Dermis microvascular lymphatic vessel endothelial cell (primary cell): ENCODE measurements at regions not wholly inside any gene's neighbourhood (a gene's known extent, or its start where the extent isn't known, plus 50 kb on each side); places are given as distances from the start of the nearest gene placed in this dataset.

ENCODE experiments used
- DNase-seq, 2 donors: peaks; one replicate each; pipeline versions ENCODE4 v3.0.0 to v3.0.0-alpha.2; 2010; ENCODE audit warnings: low read depth in 2 of 2

DNA sequence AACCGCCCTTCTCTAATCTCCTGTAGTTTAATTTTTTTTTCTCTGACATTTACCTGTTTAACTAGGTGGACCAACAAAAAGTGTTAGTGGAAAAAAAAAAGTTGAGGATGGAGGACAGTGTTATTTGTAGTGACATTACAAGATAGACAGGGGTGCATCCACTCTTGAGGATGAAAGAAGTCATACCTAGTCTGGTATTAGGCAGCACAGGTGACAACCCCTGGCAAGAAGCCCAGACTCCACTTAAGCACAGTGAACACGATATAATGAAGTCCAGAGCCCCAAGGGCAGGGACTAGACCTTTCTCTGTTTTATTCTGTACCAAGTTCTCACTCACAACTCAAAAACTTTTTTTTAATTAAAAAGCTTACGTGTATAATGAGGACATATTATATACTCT, 268.4 kb downstream of the GPR37 start:
- no peak for DNase-seq

DNA sequence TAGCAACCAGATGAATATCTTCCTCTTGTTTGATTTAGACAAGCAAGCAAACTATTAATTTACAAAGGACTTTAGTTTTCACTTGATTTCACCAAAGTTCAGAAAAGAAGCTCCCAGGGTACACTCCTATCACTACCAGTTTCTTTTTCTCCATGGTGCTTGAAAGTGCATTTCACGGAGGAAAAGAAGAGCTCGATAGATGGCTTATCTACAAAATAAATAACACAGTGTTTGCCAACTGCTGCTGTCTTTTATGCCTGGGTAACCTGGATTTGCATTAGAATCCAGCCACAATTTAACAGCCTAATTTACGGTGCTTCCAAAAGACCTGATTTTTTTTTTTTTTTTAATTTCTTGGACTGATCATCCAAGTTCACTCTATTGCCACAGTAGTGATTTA, 275.7 kb downstream of the GPR37 start:
- no peak for DNase-seq

DNA sequence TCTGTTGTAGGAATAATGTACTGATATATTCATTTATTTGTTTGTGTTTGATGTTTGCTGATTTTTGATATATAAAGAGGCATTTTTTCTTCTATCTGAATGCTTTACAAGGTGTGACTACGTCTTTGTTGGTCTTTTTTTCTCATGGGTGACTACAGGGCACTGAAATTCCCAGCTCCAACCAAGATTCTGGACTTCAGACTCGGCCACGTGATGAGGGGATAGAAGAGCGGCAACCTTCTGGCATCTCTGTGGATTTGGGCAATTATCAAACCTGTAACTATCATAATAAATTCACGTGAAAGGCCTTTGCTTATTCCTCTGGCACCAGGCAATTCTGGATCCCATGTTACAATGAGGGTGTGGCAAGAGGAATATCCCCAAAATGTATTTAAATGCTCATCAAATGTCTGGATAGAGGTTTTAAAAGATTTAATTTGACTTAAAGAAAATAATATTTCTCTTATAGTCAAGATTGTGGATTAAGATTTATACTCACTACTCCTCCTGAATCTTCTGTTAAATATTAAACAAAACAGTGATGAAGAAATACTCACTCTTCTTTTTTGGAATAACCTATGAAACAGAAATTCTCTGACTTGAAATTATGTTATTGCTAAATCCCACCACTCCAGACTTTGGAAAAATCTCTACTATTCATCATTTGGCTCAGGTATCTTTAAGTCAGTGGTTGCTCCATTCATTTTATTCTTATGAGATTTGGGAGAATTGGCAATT, 276.3 kb downstream of the GPR37 start:
- no peak for DNase-seq

DNA sequence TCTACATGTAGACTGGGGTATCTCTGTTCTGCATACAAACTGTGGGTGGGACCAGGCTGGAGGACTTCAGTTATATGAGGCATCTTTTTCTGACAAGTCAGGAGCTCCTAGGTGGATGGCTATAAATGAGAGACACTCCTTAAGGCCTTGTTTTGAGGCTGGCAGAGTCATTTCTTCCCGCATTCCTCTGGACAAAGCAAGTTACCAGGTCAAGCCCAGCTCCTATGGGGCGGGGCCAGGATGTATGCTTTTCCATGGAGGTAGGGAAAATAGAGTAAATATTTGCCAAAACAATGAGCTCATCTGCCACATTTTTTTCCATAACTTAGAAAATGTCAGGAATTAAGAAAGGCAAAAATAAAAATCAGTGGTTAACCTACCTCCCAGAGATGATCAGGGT, 283.4 kb downstream of the GPR37 start:
- DNase-seq, result no peak

DNA sequence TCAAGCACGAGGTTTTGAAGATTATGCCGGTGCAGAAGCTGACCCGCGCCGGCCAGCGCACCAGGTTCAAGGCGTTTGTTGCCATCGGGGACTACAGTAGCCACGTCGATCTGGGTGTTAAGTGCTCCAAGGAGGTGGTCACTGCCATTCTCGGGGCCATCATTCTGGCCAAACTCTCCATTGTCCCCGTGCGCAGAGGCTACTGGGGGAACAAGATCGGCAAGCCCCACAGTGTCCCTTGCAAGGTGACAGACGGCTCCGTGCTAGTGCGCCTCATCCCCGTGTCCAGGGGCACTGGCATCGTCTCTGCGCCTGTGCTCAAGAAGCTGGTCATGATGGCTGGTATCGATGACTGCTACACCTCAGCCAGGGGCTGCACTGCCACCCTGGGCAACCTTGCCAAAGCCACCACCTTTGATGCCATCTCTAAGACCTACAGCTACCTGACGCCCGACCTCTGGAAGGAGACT, 284.7 kb downstream of the GPR37 start:
- no peak for DNase-seq

DNA sequence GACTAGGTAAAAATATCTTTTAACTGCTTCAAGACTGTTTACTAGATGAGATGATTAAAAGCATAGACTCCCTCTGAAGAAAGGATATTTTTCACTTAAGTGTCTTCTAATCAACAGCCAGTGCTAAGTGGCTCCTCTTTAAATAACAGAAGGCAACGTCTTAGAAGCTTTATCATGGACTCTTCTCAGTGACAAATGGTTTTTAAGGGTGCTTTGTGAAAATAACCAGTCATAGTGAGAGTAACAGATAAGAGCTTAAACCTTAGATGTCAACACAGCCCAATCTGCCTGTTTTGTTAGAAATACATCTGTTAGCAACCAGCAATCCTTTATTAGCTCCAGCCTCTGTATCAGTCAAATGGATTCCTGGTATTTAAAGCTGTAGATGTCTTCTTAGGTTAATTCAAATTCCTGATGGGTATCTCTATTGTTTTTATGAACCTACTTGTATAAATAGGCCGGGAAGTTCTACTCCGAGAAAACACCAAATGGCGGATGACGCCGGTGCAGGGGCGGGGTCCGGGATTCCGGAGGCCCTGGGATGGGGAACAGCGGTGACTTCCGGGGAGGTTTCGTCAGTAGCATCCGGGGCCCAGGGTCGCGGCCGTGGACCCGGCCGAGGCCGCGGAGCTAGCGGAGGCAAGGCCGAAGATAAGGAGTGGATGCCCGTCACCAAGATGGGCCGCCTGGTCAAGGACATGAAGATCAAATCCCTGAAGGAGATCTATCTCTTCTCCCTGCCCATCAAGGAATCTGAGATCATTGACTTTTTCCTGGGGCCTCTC, 285.4 kb downstream of the GPR37 start:
- no peak for DNase-seq

DNA sequence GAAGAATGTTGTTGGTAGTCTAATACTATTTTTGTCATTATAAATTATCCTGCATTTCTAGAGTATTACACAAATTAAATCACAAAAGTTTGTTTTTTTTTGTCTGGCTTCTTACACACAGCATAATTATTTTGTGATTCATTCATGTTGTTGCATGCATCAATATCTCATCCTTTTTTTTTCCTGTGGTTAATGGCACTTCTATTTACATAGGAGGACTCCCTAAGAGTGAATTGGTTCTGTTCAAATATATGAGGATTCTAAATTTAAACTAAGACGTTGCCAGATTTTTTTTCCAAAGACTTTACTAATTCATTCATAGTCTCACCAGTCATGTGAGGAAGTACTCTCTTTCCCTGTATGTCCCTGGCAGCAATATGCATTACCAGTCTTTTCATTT, 303.3 kb downstream of the GPR37 start:
- no peak for DNase-seq

DNA sequence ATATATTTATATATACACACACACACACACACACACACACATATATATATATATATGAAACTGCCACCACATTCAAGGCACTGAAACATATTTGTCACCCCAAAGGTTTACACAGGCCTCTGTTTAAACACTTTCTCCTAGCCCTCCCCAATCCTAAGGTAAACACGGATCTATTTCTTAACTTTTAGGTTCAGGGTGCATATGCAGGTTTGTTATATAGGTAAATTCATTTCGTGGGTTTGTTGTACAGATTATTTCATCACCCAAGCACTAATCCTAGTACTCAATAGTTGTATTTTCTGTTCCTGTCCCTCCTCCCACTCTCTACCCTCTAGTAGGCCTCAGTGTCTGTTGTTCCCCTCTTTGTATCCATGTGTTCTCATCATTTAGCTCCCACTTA, 305.0 kb downstream of the GPR37 start:
- no peak for DNase-seq

DNA sequence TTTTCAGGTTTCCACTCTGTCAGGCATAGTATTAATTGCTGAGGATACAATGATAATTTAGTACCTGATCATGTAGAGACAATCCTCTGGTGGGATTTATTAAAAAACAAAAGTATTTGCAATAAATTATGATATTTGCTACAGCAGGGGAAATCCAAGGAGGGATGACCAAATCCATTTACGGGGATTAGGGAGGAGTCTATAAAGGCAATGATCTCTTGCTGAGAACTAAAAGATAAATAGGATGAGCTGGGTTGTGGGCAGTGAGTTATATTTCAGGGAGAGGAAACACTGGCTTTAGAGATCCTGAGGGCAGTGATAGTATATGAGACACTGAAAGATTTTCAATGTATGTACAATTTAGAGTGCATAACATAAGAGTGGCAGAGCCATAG, 305.5 kb downstream of the GPR37 start:
- DNase-seq, result no peak

DNA sequence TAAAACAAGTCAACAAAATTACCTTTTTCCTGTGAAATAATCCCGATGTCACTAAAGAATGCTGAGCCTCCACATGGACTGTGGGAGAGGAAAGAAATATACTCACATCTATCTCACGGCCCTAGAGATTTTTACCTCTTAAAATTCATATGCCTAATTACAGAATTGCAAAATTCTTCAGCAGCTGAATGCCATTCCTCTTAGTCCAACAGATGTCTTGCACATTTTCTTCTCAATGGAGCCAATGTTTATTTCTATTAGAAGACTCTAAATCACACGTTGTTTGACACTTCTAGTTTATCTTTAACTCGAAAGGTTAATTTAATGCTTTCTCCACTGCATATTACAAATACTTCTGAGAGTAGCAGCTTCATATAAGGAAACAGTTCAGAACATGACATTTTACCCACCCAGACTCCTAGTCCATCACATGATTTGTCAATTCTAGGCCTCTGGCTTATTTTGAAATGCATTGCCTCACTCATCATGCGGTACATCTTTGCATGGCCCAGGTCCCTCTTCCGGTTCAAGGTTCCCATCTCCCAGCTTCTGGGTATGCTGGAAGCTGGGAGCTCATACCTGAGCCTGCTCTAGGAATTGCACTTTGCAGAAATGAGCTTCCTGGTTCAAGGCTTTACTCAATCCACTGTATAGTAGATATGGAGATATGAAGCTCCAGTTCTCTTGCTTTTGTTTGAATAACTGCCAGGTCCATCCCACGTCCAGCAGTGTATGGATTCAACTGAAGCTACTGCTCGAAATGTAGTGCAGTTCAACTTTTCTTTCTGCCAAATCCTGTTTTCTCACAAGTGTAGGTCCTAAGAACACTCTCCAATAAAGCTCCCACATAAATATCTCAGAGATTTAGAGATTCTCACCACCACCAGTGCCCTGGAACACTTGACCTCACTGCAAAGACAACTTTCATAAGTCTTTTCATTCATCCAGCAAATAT, 306.2 kb downstream of the GPR37 start:
- DNase-seq, result no peak

DNA sequence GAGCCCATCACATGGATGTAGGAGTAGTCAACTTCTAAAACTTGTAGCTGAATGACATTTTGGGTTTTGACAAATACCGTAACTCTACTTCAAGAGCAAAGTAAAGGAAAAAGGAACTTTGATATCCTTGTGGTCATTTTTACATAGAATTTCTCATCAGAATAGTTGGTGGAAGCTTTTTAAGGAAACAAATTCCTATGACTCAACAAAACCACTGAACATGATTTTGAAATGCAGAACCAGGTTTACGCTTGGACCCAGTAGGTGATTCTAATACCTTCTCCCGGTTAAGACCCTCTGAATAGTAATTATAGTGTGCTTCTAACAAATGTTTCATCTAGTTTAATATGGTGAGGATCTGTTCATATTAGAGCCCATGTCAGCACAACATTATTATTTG, 307.8 kb downstream of the GPR37 start:
- DNase-seq, result no peak

DNA sequence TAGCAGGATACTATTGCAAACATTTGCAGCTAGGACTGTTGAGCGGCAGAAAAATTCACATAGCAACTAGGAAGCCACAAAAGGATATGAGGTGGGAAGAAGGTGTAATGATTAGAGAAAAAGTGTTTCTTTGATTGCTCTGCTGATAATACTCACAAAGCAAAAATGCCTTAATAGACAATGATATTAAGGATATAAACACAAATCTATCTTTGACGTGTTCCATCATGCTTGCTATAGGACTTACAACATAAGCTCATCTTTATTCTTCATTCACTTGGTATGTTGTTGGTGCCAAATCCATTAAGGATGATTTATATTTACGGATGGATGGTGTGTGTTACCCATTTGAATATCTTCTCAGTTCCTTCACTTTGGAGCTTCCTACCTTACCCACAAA, 309.3 kb downstream of the GPR37 start:
- DNase-seq, result no peak

DNA sequence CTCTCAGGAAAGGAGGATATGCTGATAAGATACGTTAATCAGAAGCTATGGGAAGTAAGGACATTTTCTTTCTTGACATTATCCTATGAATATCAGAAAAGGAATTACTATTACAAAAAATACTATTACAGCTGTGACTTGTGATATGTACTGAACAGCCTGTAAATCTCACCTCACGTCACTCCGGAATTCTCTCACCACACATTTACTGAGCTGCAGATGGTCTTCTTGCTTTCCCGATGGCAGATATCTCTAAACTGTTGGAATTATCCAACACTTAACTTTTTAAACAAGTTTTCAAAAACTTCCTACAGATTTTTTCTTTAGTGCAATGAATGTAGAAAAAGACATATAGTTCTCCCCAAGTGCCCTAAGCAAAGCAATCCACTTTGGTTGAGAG, 313.4 kb downstream of the GPR37 start:
- no peak for DNase-seq

DNA sequence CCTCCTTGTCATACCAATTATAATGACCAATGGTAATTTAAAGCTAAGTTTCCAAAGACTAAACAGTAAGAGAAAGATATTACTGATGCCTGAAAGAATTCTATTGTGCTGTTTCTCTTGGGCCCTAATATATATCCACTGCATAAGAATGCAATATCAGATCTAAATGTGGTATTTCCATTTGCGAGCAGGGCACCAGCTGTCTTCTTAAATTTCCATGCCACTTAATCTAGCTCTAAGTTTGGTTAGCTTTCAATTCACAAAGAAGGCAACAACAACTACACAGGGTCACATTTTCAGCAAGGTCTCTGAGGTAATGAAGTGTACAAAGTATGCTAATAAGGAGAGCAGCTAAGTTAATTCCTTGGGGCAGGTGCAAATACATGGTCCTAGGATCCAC, 315.7 kb downstream of the GPR37 start:
- no peak for DNase-seq

DNA sequence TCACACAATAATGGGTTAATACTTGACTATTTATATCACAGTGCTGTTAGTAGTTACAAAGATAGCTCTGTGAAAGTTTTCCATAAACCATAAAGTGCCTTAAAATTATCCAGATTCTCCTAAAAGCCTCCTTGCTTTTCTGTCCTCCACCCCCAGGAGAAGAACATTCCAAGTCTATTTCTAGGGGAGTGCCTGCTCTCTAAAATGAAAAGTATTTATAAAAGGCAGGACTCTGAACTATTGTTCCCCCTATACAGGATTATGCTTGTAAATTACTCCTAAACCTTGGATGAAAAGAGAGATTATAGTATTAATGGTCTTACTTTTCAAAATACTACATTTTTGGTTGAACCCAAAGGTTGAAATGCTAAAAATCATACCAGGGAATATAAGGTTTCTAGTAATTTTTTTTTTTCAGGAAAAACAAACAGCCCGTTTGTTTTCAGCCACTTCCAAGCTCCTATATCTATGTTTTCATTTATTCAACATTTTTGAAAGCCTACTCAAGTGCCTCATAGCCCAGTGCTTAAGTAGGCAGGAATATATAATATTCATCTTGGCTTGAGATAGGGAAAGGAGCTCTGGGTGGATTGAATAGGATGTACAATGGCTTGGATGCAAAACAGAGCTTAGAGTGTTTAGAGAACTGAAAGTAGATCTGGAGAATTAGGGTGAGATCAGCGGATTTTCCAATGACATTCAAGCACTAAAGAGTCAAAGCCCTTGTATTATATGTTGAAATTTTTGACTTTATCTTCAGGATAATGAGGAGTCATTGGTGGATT, 320.7 kb downstream of the GPR37 start:
- no peak for DNase-seq

DNA sequence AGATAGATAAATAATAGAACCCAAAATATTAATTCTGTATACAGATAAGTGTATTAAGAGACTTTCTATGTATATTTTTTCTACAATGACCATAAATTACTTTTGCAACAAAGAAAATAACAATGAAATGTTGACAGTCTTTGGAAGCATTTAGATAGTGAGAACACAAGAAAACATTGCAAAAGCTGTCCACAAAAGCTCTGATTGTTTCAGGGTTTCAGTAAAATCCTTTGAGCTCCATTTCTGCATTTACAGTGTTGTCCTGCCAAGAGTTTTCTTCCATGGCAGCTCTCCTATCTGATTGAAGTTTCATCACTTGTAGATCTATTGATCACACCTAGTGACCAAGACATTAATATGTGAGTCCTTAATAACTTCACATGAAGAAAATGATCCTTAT, 321.8 kb downstream of the GPR37 start:
- DNase-seq, result no peak

DNA sequence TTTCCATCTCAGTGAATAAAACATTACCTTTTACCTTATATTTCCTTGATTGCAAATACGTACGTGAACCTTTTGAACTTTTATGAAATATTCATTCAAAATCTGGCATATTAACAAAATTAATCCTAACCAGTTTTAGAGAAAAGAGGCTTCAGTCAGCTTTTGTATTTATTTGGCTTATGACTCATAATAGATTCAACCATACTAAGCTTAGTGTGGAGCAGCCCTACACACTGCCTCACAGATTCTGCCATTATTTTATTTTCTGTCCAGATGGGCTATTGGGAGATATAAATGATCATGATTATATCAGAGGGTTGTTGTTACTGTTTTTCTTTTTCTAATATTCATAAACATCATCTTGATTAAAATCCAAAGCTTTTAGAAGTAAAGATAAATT, 325.5 kb downstream of the GPR37 start:
- no peak for DNase-seq

DNA sequence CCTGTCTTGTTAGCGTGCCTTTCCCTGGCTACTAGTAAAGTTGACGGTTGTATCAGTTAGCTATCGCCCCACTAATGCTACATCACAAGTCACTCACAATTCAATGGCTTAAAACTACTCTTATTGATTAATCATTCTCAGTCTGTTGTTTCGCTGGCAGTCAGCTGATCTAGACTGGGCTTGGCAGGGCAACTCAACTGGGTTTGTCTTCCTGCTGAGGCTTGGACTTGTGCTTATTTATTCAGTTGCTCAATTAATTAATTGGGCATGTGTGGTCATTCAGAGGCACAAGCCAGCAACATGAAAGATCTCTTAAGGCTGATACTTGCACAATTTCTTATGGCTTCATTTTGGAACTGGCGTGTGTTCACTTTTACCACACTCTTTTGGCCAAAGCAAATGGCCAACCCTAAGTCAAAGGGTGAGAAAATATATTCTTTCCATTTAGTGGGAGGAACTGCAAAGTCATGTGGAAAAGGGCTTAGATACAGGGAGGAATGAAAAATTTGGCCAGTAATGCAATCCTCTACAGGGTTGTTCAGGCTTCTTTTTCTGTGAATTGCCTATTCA, 333.5 kb downstream of the GPR37 start:
- no peak for DNase-seq

DNA sequence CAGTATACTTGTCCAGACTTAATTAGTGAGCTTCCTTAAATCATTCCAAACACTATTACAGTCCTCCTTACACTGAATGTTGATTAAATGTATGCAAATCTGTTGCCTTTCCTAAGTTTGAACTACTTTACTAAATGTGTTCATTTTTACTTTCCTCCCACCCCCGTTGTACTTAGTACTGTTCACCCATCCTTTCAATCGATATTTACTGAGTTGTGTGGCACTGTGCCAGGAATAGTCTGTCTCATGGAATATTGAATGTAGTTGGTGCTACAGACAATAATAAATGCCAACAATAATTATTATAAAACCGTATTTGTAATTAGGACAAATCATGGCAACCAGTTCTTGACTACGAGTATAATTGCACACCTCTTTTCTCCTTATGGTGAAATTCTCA, 335.7 kb downstream of the GPR37 start:
- no peak for DNase-seq

DNA sequence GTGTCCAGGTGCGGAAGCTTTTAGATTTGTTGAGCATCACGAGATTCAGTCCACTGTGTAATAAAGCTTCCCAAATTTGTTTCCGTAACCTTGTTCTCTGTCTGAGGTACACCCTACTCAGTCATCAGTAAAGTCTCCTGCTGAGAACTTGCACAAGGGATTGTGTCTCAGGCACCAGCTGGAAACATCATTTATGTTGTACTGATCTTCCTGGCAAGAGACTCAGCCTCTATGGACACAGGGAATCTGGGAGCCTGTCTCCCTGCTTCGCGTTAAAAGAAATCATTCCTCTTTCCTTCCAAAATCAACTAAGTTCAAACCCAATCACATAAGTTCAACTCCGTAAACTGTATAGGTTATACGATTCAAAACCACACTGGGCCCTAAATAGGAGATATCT, 336.8 kb downstream of the GPR37 start:
- no peak for DNase-seq

DNA sequence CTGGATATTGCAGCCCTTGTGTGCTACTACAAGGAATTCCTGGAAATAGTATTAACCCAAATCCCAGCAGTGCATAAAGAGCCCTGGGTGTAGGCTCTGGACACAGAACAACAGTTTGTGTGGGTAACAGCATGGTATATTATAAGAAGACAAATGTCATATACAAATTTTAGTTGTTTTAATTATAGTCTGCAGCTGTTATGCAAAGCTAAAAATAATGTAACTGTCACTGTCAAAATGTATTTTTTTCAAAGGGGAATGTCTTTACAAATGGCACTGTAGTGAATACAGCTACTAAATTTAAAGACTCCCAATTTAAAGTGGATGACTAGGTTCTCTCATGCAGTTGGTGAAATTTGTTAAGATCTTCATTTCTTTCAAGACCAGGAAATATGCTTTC, 339.0 kb downstream of the GPR37 start:
- no peak for DNase-seq
